ENCODE measurements at regions not wholly inside any gene's neighbourhood (a gene's known extent, or its start where the extent isn't known, plus 50 kb on each side); places are given as distances from the start of the nearest gene placed in this dataset.

GRCh38 chr4:175504318-175504717 lies 307.7 kb downstream of the GPM6A start:
- TF ChIP-seq CTCF (conservative IDR thresholded peaks at IDR 0.05; ENCODE audit: low read depth, low read length) = no peak
- no peak for TF ChIP-seq EZH2 (IDR thresholded peaks at IDR 0.05; ENCODE audit: borderline replicate concordance, low read depth, low read length, poor library complexity, severe bottlenecking)
